Stimulated activated CD4-positive, alpha-beta T cell treated with anti-CD3 and anti-CD28 coated beads, Interleukin-15, amount 100 ng/mL, for 1 hour (primary cell): ENCODE measurements at regions not wholly inside any gene's neighbourhood (a gene's known extent, or its start where the extent isn't known, plus 50 kb on each side); places are given as distances from the start of the nearest gene placed in this dataset.

Experiments
- DNase-seq, 2 donors: peaks; one replicate each; pipeline ENCODE4 v3.0.0-alpha.2; 2020; ENCODE audit warnings: low read depth in 1 of 2, low spot score in 1 of 2

- DNase-seq: no peak
Measured at GRCh38 chr15:77769700-77770099, 137.0 kb upstream of the LINGO1 start.

- no peak for DNase-seq
Measured at GRCh38 chr15:77768521-77769078, 135.9 kb upstream of the LINGO1 start.

- no peak for DNase-seq
Measured at GRCh38 chr15:77768107-77768506, 135.4 kb upstream of the LINGO1 start.

GRCh38 chr15:77764095-77764494 is 131.4 kb upstream of the LINGO1 start:
- no peak for DNase-seq

GRCh38 chr15:77762747-77763355 is 130.1 kb upstream of the LINGO1 start:
- DNase-seq: no peak

GRCh38 chr15:77759896-77760592 is 127.3 kb upstream of the LINGO1 start:
- no peak for DNase-seq

GRCh38 chr15:77753939-77754338 is 121.2 kb upstream of the LINGO1 start:
- DNase-seq: no peak

- DNase-seq: no peak
Measured at GRCh38 chr15:77753281-77753873, 120.7 kb upstream of the LINGO1 start.

GRCh38 chr15:77749998-77750540 is 117.4 kb upstream of the LINGO1 start:
- no peak for DNase-seq

- DNase-seq: no peak
Measured at GRCh38 chr15:77749236-77749997, 116.7 kb upstream of the LINGO1 start.

- no peak for DNase-seq
Measured at GRCh38 chr15:77748078-77749064, 115.7 kb upstream of the LINGO1 start.

- no peak for DNase-seq
Measured at GRCh38 chr15:77747175-77748077, 114.7 kb upstream of the LINGO1 start.

- no peak for DNase-seq
Measured at GRCh38 chr15:77746254-77747174, 113.8 kb upstream of the LINGO1 start.

GRCh38 chr15:77744398-77744797 is 111.7 kb upstream of the LINGO1 start:
- no peak for DNase-seq

- no peak for DNase-seq
Measured at GRCh38 chr15:77742570-77742969, 109.9 kb upstream of the LINGO1 start.

GRCh38 chr15:77742127-77742526 is 109.4 kb upstream of the LINGO1 start:
- DNase-seq: no peak

- no peak for DNase-seq
Measured at GRCh38 chr15:77741106-77741505, 108.4 kb upstream of the LINGO1 start.
